Spleen (tissue), 7 donors: ENCODE measurements at regions not wholly inside any gene's neighbourhood (a gene's known extent, or its start where the extent isn't known, plus 50 kb on each side); places are given as distances from the start of the nearest gene placed in this dataset.

Experiments used
- CTCF ChIP-seq, 11 experiments: fragments of 200-600 bp in 7 of 11; fragments of 450-650 bp in 4 of 11; sonication (generic) in 4 of 11; IDR thresholded peaks in 8 of 11; conservative IDR thresholded peaks in 3 of 11; 1 replicate in 7 of 11; 2 replicates in 4 of 11; pipeline versions ENCODE4 v1.4.0 to v1.8.0; 2016 to 2021; ENCODE audit warnings: antibody characterized with exemption in 11 of 11, inconsistent platforms in 4 of 11, mild to moderate bottlenecking in 1 of 11
- POLR2A ChIP-seq, 3 donors: fragments of 450-650 bp; IDR thresholded peaks; one replicate each; pipeline ENCODE4 v1.5.1; 2017; ENCODE audit warnings: antibody characterized with exemption in 3 of 3, mild to moderate bottlenecking in 1 of 3
- POLR2AphosphoS5 ChIP-seq, 3 donors: sonication (generic); formaldehyde crosslinking; IDR thresholded peaks; one replicate each; pipeline ENCODE4 v1.5.1; 2017; ENCODE audit warnings: antibody characterized with exemption in 3 of 3
- donor health status: DM: no; HTN: no; CAD: no; lungs with moderate emphysema.
- donor health status: DM: no; HTN: no; CAD: no.
- donor health status: DM: no; HTN: no; CAD: no.

- TF ChIP-seq CTCF (IDR thresholded peaks at IDR 0.05 in 8 of 11, conservative IDR thresholded peaks at IDR 0.05 in 3 of 11) = no peak
- TF ChIP-seq POLR2A (IDR thresholded peaks at IDR 0.05) = no peak
- TF ChIP-seq POLR2AphosphoS5 (IDR thresholded peaks at IDR 0.05) = no peak
Observed at GRCh38 chr11:103703437-103703836, 333.0 kb upstream of the DDI1 start.
